H1 (cell line): ENCODE measurements at regions not wholly inside any gene's neighbourhood (a gene's known extent, or its start where the extent isn't known, plus 50 kb on each side); places are given as distances from the start of the nearest gene placed in this dataset.

Source experiments
- CTCF ChIA-PET: fragments of 300-600 bp; sonication (Branson Sonifier 250); formaldehyde crosslinking; loops from one replicate; lab custom pipeline; 2021; ENCODE audit not compliant: partially characterized antibody; lab: Charles Lee
- POLR2A ChIA-PET: fragments of 300-600 bp; sonication (Branson Sonifier 250); formaldehyde crosslinking; loops from one replicate; lab custom pipeline; 2021; ENCODE audit warnings: inconsistent platforms; ENCODE audit not compliant: partially characterized antibody; lab: Charles Lee
- DNase-seq, 2 experiments: peaks; one replicate each; pipeline versions ENCODE4 v3.0.0 to v3.0.0-alpha.2; 2010 to 2022; ENCODE audit warnings: low spot score in 2 of 2, low read depth in 1 of 2, mixed read lengths in 1 of 2
- FAIRE-seq: peaks from 2 replicates; lab custom pipeline; 2011; peaks lifted over from hg19 to GRCh38; lab: Jason Lieb, UNC
- H2AFZ ChIP-seq: 2 replicates; pipeline ENCODE4 v1.8.1; 2012; ENCODE audit warnings: low read length, inconsistent platforms
- H2AK5ac ChIP-seq: 2 replicates; pipeline ENCODE4 v1.6.1; 2013; ENCODE audit warnings: low read depth, low read length
- H2BK120ac ChIP-seq: replicated peaks from 2 replicates; pipeline ENCODE3; 2013; ENCODE audit warnings: low read depth, low read length, inconsistent platforms
- H2BK12ac ChIP-seq: 2 replicates; pipeline ENCODE4 v1.6.1; 2013; ENCODE audit warnings: low read depth, low read length
- H2BK15ac ChIP-seq: 2 replicates; pipeline ENCODE4 v1.6.1; 2013; ENCODE audit warnings: low read length
- H2BK20ac ChIP-seq: 2 replicates; pipeline ENCODE4 v1.6.1; 2013; ENCODE audit warnings: low read length
- H2BK5ac ChIP-seq: 2 replicates; pipeline ENCODE4 v1.6.1; 2013; ENCODE audit warnings: low read depth, low read length
- H3K14ac ChIP-seq: 2 replicates; pipeline ENCODE4 v1.6.1; 2013; ENCODE audit warnings: inconsistent platforms; ENCODE audit not compliant: insufficient read length
- H3K18ac ChIP-seq: 2 replicates; pipeline ENCODE4 v1.6.1; 2013; ENCODE audit warnings: low read length; ENCODE audit errors: extremely low read depth
- H3K23ac ChIP-seq: 2 replicates; pipeline ENCODE4 v1.6.1; 2013; ENCODE audit warnings: inconsistent platforms; ENCODE audit not compliant: insufficient read length
- H3K23me2 ChIP-seq: 2 replicates; pipeline ENCODE4 v1.6.1; 2013; ENCODE audit warnings: low read depth, low read length
- H3K27ac ChIP-seq: 2 replicates; pipeline ENCODE4 v1.6.1; 2011; ENCODE audit warnings: low read depth, low read length, inconsistent platforms
- H3K27me3 ChIP-seq, 4 experiments: replicated peaks in 1 of 4; 1 replicate in 1 of 4; 2 replicates in 3 of 4; pipeline versions ENCODE4 v1.6.1 to v1.8.1; 2011 to 2013; ENCODE audit warnings: low read length in 3 of 4, mild to moderate bottlenecking in 3 of 4, inconsistent platforms in 2 of 4, mixed read lengths in 2 of 4, moderate library complexity in 1 of 4; ENCODE audit not compliant: control insufficient read depth in 3 of 4, insufficient read depth in 3 of 4; ENCODE audit errors: extremely low read depth in 1 of 4
- H3K36me3 ChIP-seq, 4 experiments: 2 replicates each; pipeline versions ENCODE4 v1.6.1 to v1.8.1; 2011 to 2013; ENCODE audit warnings: mild to moderate bottlenecking in 4 of 4, low read length in 3 of 4, moderate library complexity in 2 of 4, control low read depth in 1 of 4, inconsistent platforms in 1 of 4; ENCODE audit not compliant: insufficient read depth in 4 of 4, control insufficient read depth in 2 of 4
- H3K4ac ChIP-seq: replicated peaks from 2 replicates; pipeline ENCODE3; 2013; ENCODE audit warnings: low read length, low read depth, mixed read lengths, inconsistent platforms; ENCODE audit not compliant: insufficient read length
- H3K4me1 ChIP-seq, 4 experiments: replicated peaks in 1 of 4; 1 replicate in 1 of 4; 2 replicates in 3 of 4; pipeline versions ENCODE4 v1.6.1 to v1.8.1; 2011 to 2013; ENCODE audit warnings: low read length in 3 of 4, inconsistent platforms in 2 of 4, mixed read lengths in 1 of 4; ENCODE audit not compliant: insufficient read depth in 4 of 4, control insufficient read depth in 3 of 4
- H3K4me2 ChIP-seq, 2 experiments: 2 replicates each; pipeline versions ENCODE4 v1.6.1 to v1.8.1; 2011 to 2013; ENCODE audit warnings: low read depth in 2 of 2, low read length in 2 of 2, control low read depth in 1 of 2, inconsistent platforms in 1 of 2, mild to moderate bottlenecking in 1 of 2; ENCODE audit not compliant: insufficient read depth in 1 of 2
- H3K4me3 ChIP-seq, 4 experiments: fragments of 200-600, 300-600 bp in 1 of 4; sonication (generic), shearing (Covaris generic), sonication (Bioruptor Twin) in 1 of 4; 2 replicates each; pipeline versions ENCODE4 v1.5.1 to v1.8.1; 2011 to 2016; ENCODE audit warnings: low read length in 4 of 4, low read depth in 3 of 4, control low read depth in 2 of 4, inconsistent platforms in 2 of 4, mild to moderate bottlenecking in 2 of 4, mixed read lengths in 1 of 4, moderate library complexity in 1 of 4; ENCODE audit not compliant: insufficient read depth in 2 of 4; ENCODE audit errors: extremely low read depth in 1 of 4
- H3K56ac ChIP-seq: replicated peaks from 2 replicates; pipeline ENCODE3; 2013; ENCODE audit warnings: low read depth, mild to moderate bottlenecking, mixed read lengths, low read length, inconsistent platforms; ENCODE audit not compliant: insufficient read length
- H3K79me1 ChIP-seq: 2 replicates; pipeline ENCODE4 v1.6.1; 2013; ENCODE audit warnings: low read depth, low read length, control low read depth
- H3K79me2 ChIP-seq, 2 experiments: 2 replicates each; pipeline versions ENCODE4 v1.6.1 to v1.8.1; 2012 to 2013; ENCODE audit warnings: low read length in 2 of 2, mild to moderate bottlenecking in 2 of 2, inconsistent platforms in 1 of 2; ENCODE audit not compliant: insufficient read depth in 2 of 2, control insufficient read depth in 1 of 2
- H3K9ac ChIP-seq, 4 experiments: replicated peaks in 1 of 4; 1 replicate in 1 of 4; 2 replicates in 3 of 4; pipeline versions ENCODE4 v1.6.1 to v1.8.1; 2011 to 2013; ENCODE audit warnings: low read depth in 3 of 4, low read length in 3 of 4, control low read depth in 2 of 4, mild to moderate bottlenecking in 2 of 4, moderate library complexity in 2 of 4, inconsistent platforms in 1 of 4; ENCODE audit errors: extremely low read depth in 1 of 4
- H3K9me3 ChIP-seq, 2 experiments: 2 replicates each; pipeline versions ENCODE4 v1.6.1 to v1.8.1; 2012 to 2013; ENCODE audit warnings: mild to moderate bottlenecking in 2 of 2, moderate library complexity in 2 of 2, control low read depth in 1 of 2, inconsistent platforms in 1 of 2, low read depth in 1 of 2, low read length in 1 of 2, mixed read lengths in 1 of 2; ENCODE audit not compliant: insufficient read depth in 2 of 2
- H4K20me1 ChIP-seq, 2 experiments: replicated peaks in 1 of 2; 2 replicates each; pipeline versions ENCODE3 to v1.8.1; 2011 to 2013; ENCODE audit warnings: inconsistent platforms in 2 of 2, low read length in 2 of 2, mild to moderate bottlenecking in 1 of 2; ENCODE audit not compliant: insufficient read depth in 2 of 2, control insufficient read depth in 1 of 2
- H4K5ac ChIP-seq: 2 replicates; pipeline ENCODE4 v1.6.1; 2013; ENCODE audit warnings: low read length, low read depth, mixed read lengths, inconsistent platforms; ENCODE audit not compliant: insufficient read length
- H4K8ac ChIP-seq: 2 replicates; pipeline ENCODE4 v1.8.0; 2013; ENCODE audit warnings: mild to moderate bottlenecking, moderate library complexity, low read length, inconsistent platforms; ENCODE audit not compliant: insufficient read depth; ENCODE audit errors: extremely low read depth
- H4K91ac ChIP-seq: replicated peaks from 2 replicates; pipeline ENCODE3; 2013; ENCODE audit warnings: low read length, mixed read lengths, inconsistent platforms; ENCODE audit not compliant: insufficient read length
- KDM1A ChIP-seq: fragments of 200-600, 300-600 bp; sonication (generic); IDR thresholded peaks from 2 replicates; pipeline ENCODE4 v1.7.1; 2016; ENCODE audit warnings: mild to moderate bottlenecking, low read length, borderline replicate concordance
- WGBS, 2 experiments: shearing (Covaris generic) in 1 of 2; methylation state at CpG; one replicate each; pipeline versions ENCODE4 v1.1.6 to v1.1.7; 2013 to 2015; ENCODE audit warnings: low lambda C conversion rate in 2 of 2, mixed read lengths in 2 of 2, inconsistent platforms in 1 of 2, low coverage in 1 of 2, missing lambda C conversion rate in 1 of 2; ENCODE audit not compliant: insufficient replicate concordance in 2 of 2, insufficient coverage in 1 of 2, insufficient read length in 1 of 2; ENCODE audit errors: extremely low coverage in 1 of 2, missing lambda C conversion rate in 1 of 2; 5-methylcytosine and 5-hydroxymethylcytosine counted together
- TF ChIP-seq, protein P1 (sequence below): IDR thresholded peaks from 2 replicates; pipeline ENCODE4 v1.6.1; 2011; ENCODE audit warnings: low read depth, mild to moderate bottlenecking, low read length; ENCODE audit not compliant: insufficient read depth

DNA sequence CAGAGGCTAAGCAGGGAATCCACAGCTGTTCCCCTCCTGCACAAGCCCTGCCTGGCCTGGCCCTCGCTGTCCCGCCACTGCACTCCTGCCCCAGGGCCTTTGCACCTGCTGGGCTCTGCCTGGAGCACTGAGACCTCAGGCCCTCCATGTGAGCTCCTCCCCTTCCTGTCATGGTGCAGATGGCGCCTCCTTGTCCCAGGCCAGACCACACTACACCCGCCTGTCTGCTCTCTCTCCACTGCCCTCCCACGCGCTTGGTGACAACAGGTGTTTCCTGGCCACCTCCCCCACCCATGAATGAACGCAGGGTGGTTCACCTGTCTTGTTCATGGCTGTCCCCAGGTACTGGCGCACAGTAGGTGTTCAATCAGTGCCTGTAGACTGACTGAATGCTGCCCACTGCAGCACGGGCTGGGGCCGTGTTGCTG is 82.9 kb downstream of the NCOR2 start:
- Histone ChIP-seq H3K23ac (no peak overlapping the region), H4K5ac (no peak overlapping the region), H2BK12ac (no peak overlapping the region), H3K18ac (no peak overlapping the region; the same call in 1 of the 2 replicates), H2AK5ac (no peak overlapping the region), H2BK120ac (no peak overlapping the region), H3K27me3 (no peaks in the 10 kb centered on the region), H3K79me1 (peaks cover 21% of the 10 kb centered on the region; the same call in 1 of the 2 replicates), H3K23me2 (peaks cover 1% of the 10 kb centered on the region; the same call in 1 of the 2 replicates), H2BK20ac (no peak overlapping the region), H3K79me2 (peaks cover 0 to 37% of the 10 kb centered on the region in 2 experiments; a peak in 2 of 4 replicates), H3K4ac (no peak overlapping the region), H3K36me3 (peaks cover 0 to 7% (median 4%) of the 10 kb centered on the region in 4 experiments; a peak in 2 of 8 replicates), H3K9ac (no peak overlapping the region), H3K27ac (no peak overlapping the region), H3K4me3 (no peak overlapping the region), H3K14ac (no peak overlapping the region), H2BK5ac (no peak overlapping the region; the same call in 1 of the 2 replicates), H3K4me1 (peaks cover 0 to 4% (median under 1%) of the 10 kb centered on the region in 4 experiments; a peak in 5 of 7 replicates), H4K8ac (peak overlapping the region; percentile 83; the same call in 1 of the 2 replicates), H2AFZ (no peak overlapping the region), H3K56ac (no peak overlapping the region), H2BK15ac (no peak overlapping the region), H3K9me3 (no peaks in the 10 kb centered on the region), H4K91ac (no peak overlapping the region), H3K4me2 (no peak overlapping the region), H4K20me1 (peaks cover 14 to 35% of the 10 kb centered on the region in 2 experiments)
- 79% methylated on average over 10 of the region's 10 CpGs; no CpG with 5 or more reads in 1 of the 2 experiments for WGBS, 2 experiments
- ChIA-PET CTCF (interaction anchor here (0.6 to 1.8 kb wide), 4 partner anchors 12 to 16 kb away, joined by 3 to 4 read pairs (median 3); no protein-coding TSS in a partner anchor), POLR2A (interaction anchor here (1.1 kb wide), 1 partner anchor 21 kb away, joined by 3 read pairs; no protein-coding TSS in a partner anchor)
- DNase-seq = no peak
- TF ChIP-seq, protein P1, sequence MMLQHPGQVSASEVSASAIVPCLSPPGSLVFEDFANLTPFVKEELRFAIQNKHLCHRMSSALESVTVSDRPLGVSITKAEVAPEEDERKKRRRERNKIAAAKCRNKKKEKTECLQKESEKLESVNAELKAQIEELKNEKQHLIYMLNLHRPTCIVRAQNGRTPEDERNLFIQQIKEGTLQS = no peak
- 0 out of 2 replicates have a peak, but pooled peaks have one; percentile 32 for TF ChIP-seq KDM1A
- TF ChIP-seq, all 59 proteins: peak for 1
- FAIRE-seq = no peak
